Suprapubic skin (tissue), 4 donors: ENCODE measurements at regions not wholly inside any gene's neighbourhood (a gene's known extent, or its start where the extent isn't known, plus 50 kb on each side); places are given as distances from the start of the nearest gene placed in this dataset.

Experiments used
- DNase-seq, 2 donors: peaks; one replicate each; pipeline ENCODE4 v3.0.0-alpha.2; 2019; ENCODE audit warnings: low spot score in 2 of 2
- H3K27ac ChIP-seq: fragments of 200-600 bp; sonication (generic); one replicate; pipeline ENCODE4 v1.5.1; 2019
- H3K27me3 ChIP-seq: fragments of 200-600 bp; sonication (generic); one replicate; pipeline ENCODE4 v1.5.1; 2019
- H3K36me3 ChIP-seq: fragments of 200-600 bp; sonication (generic); one replicate; pipeline ENCODE4 v1.5.1; 2019
- H3K4me1 ChIP-seq: fragments of 200-600 bp; sonication (generic); one replicate; pipeline ENCODE4 v1.5.1; 2019
- H3K4me3 ChIP-seq: fragments of 200-600 bp; sonication (generic); one replicate; pipeline ENCODE4 v1.5.1; 2019; ENCODE audit warnings: mild to moderate bottlenecking
- H3K9me3 ChIP-seq: fragments of 200-600 bp; sonication (generic); one replicate; pipeline ENCODE4 v1.5.1; 2019
- CTCF ChIP-seq, 2 donors: fragments of 200-600 bp in 1 of 2; fragments of 450-650 bp in 1 of 2; sonication (generic) in 1 of 2; IDR thresholded peaks; one replicate each; pipeline ENCODE4 v1.5.1; 2016 to 2019; ENCODE audit warnings: antibody characterized with exemption in 2 of 2, mild to moderate bottlenecking in 1 of 2, moderate library complexity in 1 of 2
- EP300 ChIP-seq: sonication (generic); formaldehyde crosslinking; IDR thresholded peaks from one replicate; pipeline ENCODE4 v1.6.1; 2017; ENCODE audit warnings: antibody characterized with exemption
- POLR2A ChIP-seq, 2 donors: fragments of 450-650 bp; IDR thresholded peaks; one replicate each; pipeline ENCODE4 v1.6.1; 2017; ENCODE audit warnings: antibody characterized with exemption in 2 of 2, mild to moderate bottlenecking in 2 of 2, moderate library complexity in 2 of 2
- POLR2AphosphoS5 ChIP-seq, 3 donors: sonication (generic); formaldehyde crosslinking; IDR thresholded peaks; one replicate each; pipeline ENCODE4 v1.6.1; 2017; ENCODE audit warnings: antibody characterized with exemption in 3 of 3
- WGBS: methylation state at CpG from one replicate; pipeline ENCODE4 v1.1.5; 2018; 5-methylcytosine and 5-hydroxymethylcytosine counted together

DNA sequence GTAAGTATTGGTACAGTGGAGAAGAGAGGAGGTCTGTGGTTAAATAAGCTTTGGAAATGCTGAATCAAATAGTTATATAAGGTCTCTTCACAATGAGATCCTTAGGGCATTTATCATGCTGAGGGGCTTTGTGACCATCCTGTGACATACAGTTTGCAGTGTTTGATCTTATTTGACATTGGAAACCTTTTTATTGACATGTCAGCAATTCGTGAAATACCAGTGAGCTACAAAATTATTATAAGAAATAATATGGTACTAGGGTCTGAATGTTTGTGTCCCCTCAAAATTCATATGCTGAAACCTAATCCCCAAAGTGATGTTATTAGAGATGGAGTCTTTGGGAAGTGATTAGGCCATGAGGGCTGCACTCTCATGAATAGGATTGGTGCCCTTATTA lies 98.4 kb downstream of the MID1IP1 start:
- 73% methylated on average over 1 of the region's 1 CpG for WGBS
- H3K4me1 ChIP-seq, result no peaks in the 10 kb centered on the region
- no peak overlapping the region for H3K4me3 ChIP-seq
- no peaks in the 10 kb centered on the region for H3K9me3 ChIP-seq
- no peaks in the 10 kb centered on the region for H3K27me3 ChIP-seq
- no peak overlapping the region for H3K27ac ChIP-seq
- DNase-seq, result no peak
- TF ChIP-seq CTCF (IDR thresholded peaks at IDR 0.05) (no peak), POLR2A (IDR thresholded peaks at IDR 0.05) (no peak), EP300 (no peak), POLR2AphosphoS5 (IDR thresholded peaks at IDR 0.05) (no peak)
- no peaks in the 10 kb centered on the region for H3K36me3 ChIP-seq

- no peak for DNase-seq
- Histone ChIP-seq H3K9me3 (no peaks in the 10 kb centered on the region), H3K36me3 (no peaks in the 10 kb centered on the region), H3K4me1 (no peaks in the 10 kb centered on the region), H3K27ac (no peak overlapping the region), H3K4me3 (no peak overlapping the region), H3K27me3 (no peaks in the 10 kb centered on the region)
- TF ChIP-seq CTCF (IDR thresholded peaks at IDR 0.05), result no peak
- no peak for TF ChIP-seq POLR2AphosphoS5 (IDR thresholded peaks at IDR 0.05)
- TF ChIP-seq EP300, result no peak
- TF ChIP-seq POLR2A (IDR thresholded peaks at IDR 0.05), result no peak
- 78% methylated on average over 6 of the region's 6 CpGs for WGBS
Measured at GRCh38 chrX:38900719-38901118, 99.5 kb downstream of the MID1IP1 start.

DNA sequence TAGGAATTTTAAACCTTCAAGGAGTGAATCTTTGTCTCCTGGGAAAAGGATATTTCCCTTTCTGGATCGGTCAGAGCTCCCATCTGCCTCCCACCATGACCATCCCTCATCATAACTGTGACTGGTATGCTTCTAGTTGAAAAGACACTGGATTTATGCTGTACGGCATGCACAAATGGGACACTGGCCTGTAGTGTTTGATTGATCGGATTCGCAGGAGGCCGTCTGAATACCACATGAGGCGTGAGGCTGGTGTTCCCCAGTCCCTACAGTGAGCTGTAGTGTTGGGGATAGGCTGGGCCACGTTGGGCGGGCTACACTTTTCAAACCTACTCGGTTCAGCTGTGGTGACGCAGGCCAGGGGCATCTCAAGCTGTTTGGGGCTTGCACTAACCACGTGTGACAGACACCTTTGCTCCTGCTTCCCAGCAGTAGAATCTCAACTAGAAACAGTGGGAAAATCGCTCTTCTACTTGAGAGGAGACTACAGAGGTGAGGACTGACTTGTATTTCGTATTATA lies 101.8 kb downstream of the MID1IP1 start:
- Histone ChIP-seq H3K27me3 (no peaks in the 10 kb centered on the region), H3K4me3 (no peak overlapping the region), H3K9me3 (no peaks in the 10 kb centered on the region), H3K4me1 (no peaks in the 10 kb centered on the region), H3K36me3 (no peaks in the 10 kb centered on the region), H3K27ac (no peak overlapping the region)
- no peak for DNase-seq
- 76% methylated on average over 13 of the region's 13 CpGs for WGBS
- TF ChIP-seq CTCF (IDR thresholded peaks at IDR 0.05) (no peak), EP300 (no peak), POLR2AphosphoS5 (IDR thresholded peaks at IDR 0.05) (no peak), POLR2A (IDR thresholded peaks at IDR 0.05) (no peak)

GRCh38 chrX:38916801-38917200 lies 115.5 kb downstream of the MID1IP1 start:
- DNase-seq, result no peak
- no peak for TF ChIP-seq POLR2AphosphoS5 (IDR thresholded peaks at IDR 0.05)
- TF ChIP-seq CTCF (IDR thresholded peaks at IDR 0.05), result no peak
- TF ChIP-seq EP300, result no peak
- TF ChIP-seq POLR2A (IDR thresholded peaks at IDR 0.05), result no peak
- Histone ChIP-seq H3K4me1 (no peaks in the 10 kb centered on the region), H3K27me3 (no peaks in the 10 kb centered on the region), H3K9me3 (no peaks in the 10 kb centered on the region), H3K27ac (no peak overlapping the region), H3K36me3 (no peaks in the 10 kb centered on the region), H3K4me3 (no peak overlapping the region)
- 71% methylated on average over 6 of the region's 6 CpGs for WGBS

DNA sequence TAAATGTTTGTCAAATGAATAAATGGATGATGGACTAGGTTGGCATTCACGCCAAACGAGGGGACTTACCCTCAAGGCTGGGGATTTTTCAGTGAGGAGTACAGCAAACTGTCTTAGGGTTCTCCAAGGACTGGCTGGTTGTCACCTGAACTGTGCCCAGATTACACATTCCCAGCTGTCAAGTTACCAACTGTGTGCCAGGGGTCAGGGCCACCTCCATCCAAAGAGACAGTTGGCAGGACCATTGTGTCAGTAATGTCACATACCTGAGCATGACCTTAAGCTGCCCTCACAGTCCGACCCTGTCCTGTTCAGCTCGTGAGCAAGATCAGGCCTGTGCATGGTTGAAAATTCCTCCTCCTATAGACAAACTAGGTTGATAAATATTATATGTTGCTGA lies 116.7 kb downstream of the MID1IP1 start:
- H3K9me3 ChIP-seq, result no peaks in the 10 kb centered on the region
- DNase-seq, result no peak
- H3K4me1 ChIP-seq, result no peaks in the 10 kb centered on the region
- TF ChIP-seq CTCF (IDR thresholded peaks at IDR 0.05) (no peak), POLR2A (IDR thresholded peaks at IDR 0.05) (no peak), POLR2AphosphoS5 (IDR thresholded peaks at IDR 0.05) (no peak), EP300 (no peak)
- 80% methylated on average over 4 of the region's 4 CpGs for WGBS
- no peaks in the 10 kb centered on the region for H3K27me3 ChIP-seq
- no peak overlapping the region for H3K4me3 ChIP-seq
- no peak overlapping the region for H3K27ac ChIP-seq
- no peaks in the 10 kb centered on the region for H3K36me3 ChIP-seq
